ENCODE measurements at regions not wholly inside any gene's neighbourhood (a gene's known extent, or its start where the extent isn't known, plus 50 kb on each side); places are given as distances from the start of the nearest gene placed in this dataset.

DNA sequence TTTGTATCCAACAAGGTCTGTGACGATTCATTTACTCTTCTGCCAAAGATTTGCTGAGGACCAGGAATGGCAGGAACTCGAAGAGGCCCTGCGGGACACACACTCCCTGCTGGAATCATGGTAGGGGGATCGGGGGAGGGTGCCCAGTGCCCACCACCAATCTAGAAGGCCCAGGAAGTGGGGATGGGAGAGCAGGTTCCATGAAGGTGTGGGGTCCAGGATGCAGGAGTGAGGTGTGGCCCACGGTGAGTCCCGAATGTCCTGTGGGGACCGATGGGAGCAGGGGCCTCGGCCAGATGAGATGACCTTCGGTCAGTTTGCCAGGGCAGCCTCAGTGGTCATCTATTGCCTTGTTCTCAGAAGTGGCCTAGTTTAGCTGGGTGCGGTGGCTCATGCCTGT, 492.7 kb downstream of the BRD1 start:
- Histone ChIP-seq H3K9me3 (ENCODE audit: insufficient read depth, low read length) (no peaks in the 10 kb centered on the region), H3K9me2 (replicated peaks; ENCODE audit: insufficient read depth, low read length) (no peaks in the 10 kb centered on the region), H3K9ac (ENCODE audit: low read length) (no peak overlapping the region), H3K27ac (ENCODE audit: low read depth, low read length) (no peak overlapping the region), H3K27me3 (ENCODE audit: low read length) (no peaks in the 10 kb centered on the region), H3F3A (ENCODE audit: insufficient read depth) (no peaks in the 10 kb centered on the region), H2AFZ (ENCODE audit: low read depth, low read length, severe bottlenecking) (no peak overlapping the region), H4K20me1 (ENCODE audit: low read depth, low read length) (no peaks in the 10 kb centered on the region), H3K36me3 (ENCODE audit: low read length) (no peaks in the 10 kb centered on the region), H3K79me2 (ENCODE audit: insufficient read depth, low read length) (no peaks in the 10 kb centered on the region), H3K4me3 (ENCODE audit: insufficient read depth, low read length, poor library complexity, severe bottlenecking) (no peak overlapping the region), H3K4me2 (ENCODE audit: low read depth, low read length, poor library complexity, severe bottlenecking) (no peak overlapping the region)
- TF ChIP-seq EZH2phosphoT487 (conservative IDR thresholded peaks at IDR 0.05; ENCODE audit: low read length) (no peak), CTCF (IDR thresholded peaks at IDR 0.05; ENCODE audit: insufficient read depth, low read length, poor library complexity, severe bottlenecking) (no peak)

- Histone ChIP-seq H2AFZ (ENCODE audit: low read depth, low read length, severe bottlenecking) (no peak overlapping the region), H3K9me3 (ENCODE audit: insufficient read depth, low read length) (no peaks in the 10 kb centered on the region), H3K9ac (ENCODE audit: low read length) (no peak overlapping the region), H3K27ac (ENCODE audit: low read depth, low read length) (no peak overlapping the region), H3K27me3 (ENCODE audit: low read length) (no peaks in the 10 kb centered on the region), H3K4me2 (ENCODE audit: low read depth, low read length, poor library complexity, severe bottlenecking) (no peak overlapping the region), H4K20me1 (ENCODE audit: low read depth, low read length) (no peaks in the 10 kb centered on the region), H3K79me2 (ENCODE audit: insufficient read depth, low read length) (no peaks in the 10 kb centered on the region), H3K4me3 (ENCODE audit: insufficient read depth, low read length, poor library complexity, severe bottlenecking) (no peak overlapping the region), H3K36me3 (ENCODE audit: low read length) (no peaks in the 10 kb centered on the region), H3F3A (ENCODE audit: insufficient read depth) (no peaks in the 10 kb centered on the region), H3K9me2 (replicated peaks; ENCODE audit: insufficient read depth, low read length) (no peaks in the 10 kb centered on the region)
- TF ChIP-seq EZH2phosphoT487 (conservative IDR thresholded peaks at IDR 0.05; ENCODE audit: low read length) (no peak), CTCF (IDR thresholded peaks at IDR 0.05; ENCODE audit: insufficient read depth, low read length, poor library complexity, severe bottlenecking) (no peak)
Observed at GRCh38 chr22:49334449-49334789, 493.3 kb downstream of the BRD1 start.

GRCh38 chr22:49333206-49333605, 494.5 kb downstream of the BRD1 start:
- H3K9me3 ChIP-seq (ENCODE audit: insufficient read depth, low read length) = no peaks in the 10 kb centered on the region

More at GRCh38 chr22:49333206-49333605, 494.5 kb downstream of the BRD1 start:
- Histone ChIP-seq H3K79me2 (ENCODE audit: insufficient read depth, low read length) (no peaks in the 10 kb centered on the region), H2AFZ (ENCODE audit: low read depth, low read length, severe bottlenecking) (no peak overlapping the region), H3K4me3 (ENCODE audit: insufficient read depth, low read length, poor library complexity, severe bottlenecking) (no peak overlapping the region), H4K20me1 (ENCODE audit: low read depth, low read length) (no peaks in the 10 kb centered on the region), H3K9ac (ENCODE audit: low read length) (no peak overlapping the region), H3K4me2 (ENCODE audit: low read depth, low read length, poor library complexity, severe bottlenecking) (no peak overlapping the region), H3F3A (ENCODE audit: insufficient read depth) (no peaks in the 10 kb centered on the region), H3K27ac (ENCODE audit: low read depth, low read length) (no peak overlapping the region), H3K27me3 (ENCODE audit: low read length) (no peaks in the 10 kb centered on the region), H3K36me3 (ENCODE audit: low read length) (no peaks in the 10 kb centered on the region), H3K9me2 (replicated peaks; ENCODE audit: insufficient read depth, low read length) (no peaks in the 10 kb centered on the region)
- TF ChIP-seq EZH2phosphoT487 (conservative IDR thresholded peaks at IDR 0.05; ENCODE audit: low read length) = no peak
- no peak for TF ChIP-seq CTCF (IDR thresholded peaks at IDR 0.05; ENCODE audit: insufficient read depth, low read length, poor library complexity, severe bottlenecking)
